Stimulated activated CD4-positive, alpha-beta T cell treated with anti-CD3 and anti-CD28 coated beads, Interleukin-12 subunit alpha, Interleukin-12 subunit beta, amount 100 ng/mL, for 4 hours (primary cell): ENCODE measurements at regions not wholly inside any gene's neighbourhood (a gene's known extent, or its start where the extent isn't known, plus 50 kb on each side); places are given as distances from the start of the nearest gene placed in this dataset.
"Not testable (repeated sequence)": the region's sequence is repeated elsewhere in the genome, so short reads cannot be mapped to it uniquely, and the experiment has no call there.

ENCODE experiments used
- DNase-seq: peaks from one replicate; pipeline ENCODE4 v3.0.0-alpha.2; 2020

GRCh38 chr18:47669815-47670214 is 260.6 kb downstream of the SMAD2 start:
- DNase-seq, result no peak

- no peak for DNase-seq
Observed at GRCh38 chr18:47658498-47658897, 272.0 kb downstream of the SMAD2 start.

DNA sequence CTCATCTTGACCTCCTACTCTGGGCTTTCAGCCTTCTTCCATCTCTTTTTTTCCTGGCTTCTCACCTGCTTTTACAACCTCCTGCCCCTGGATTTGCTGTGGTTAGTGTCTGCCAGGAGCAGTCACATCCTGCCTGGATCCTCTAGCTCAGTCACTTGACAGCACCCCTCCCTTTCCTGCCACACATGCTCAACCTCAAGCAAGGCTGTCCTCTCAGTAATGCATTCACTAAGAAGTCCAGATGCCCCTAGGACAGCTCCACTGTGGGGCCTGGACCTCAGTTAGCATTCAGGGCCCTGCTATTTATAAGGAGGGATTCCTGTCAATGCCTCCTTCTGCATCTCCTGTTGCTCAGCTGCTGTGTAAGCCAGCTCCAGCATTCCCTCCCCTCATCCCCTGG is 275.5 kb downstream of the SMAD2 start:
- DNase-seq, result no peak

DNA sequence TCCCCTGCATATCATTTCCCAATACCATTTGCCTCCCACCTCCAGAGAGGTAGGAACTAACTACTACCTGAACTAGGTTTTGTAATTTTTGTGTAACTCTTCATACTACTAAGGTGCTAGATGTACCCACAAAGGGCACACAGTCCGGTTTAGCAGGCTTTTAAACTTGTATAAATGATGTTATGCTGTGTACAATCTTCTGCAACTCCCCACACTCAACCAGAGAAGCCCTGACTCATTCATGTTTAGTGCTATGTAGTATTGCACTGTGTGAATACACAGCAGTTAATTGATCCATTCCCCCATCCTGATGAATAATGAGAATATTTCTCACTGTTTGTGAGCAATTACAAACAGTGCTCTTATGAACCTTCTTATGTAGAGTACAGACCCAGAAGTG is 285.6 kb downstream of the SMAD2 start:
- DNase-seq, result no peak

DNA sequence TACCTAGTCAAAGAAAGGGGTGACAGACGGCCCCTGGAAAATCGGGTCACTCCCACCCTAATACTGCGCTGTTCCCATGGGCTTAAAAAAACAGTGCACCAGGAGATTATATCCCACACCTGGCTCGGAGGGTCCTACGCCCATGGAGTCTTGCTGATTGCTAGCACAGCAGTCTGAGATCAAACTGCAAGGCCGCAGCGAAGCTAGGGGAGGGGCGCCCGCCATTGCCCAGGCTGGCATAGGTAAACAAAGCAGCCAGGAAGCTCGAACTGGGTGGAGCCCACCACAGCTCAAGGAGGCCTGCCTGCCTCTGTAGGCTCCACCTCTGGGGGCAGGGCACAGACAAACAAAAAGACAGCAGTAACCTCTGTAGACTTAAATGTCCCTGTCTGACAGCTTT is 292.9 kb downstream of the SMAD2 start:
- not testable (repeated sequence) for DNase-seq

GRCh38 chr18:47635416-47635815 is 295.0 kb downstream of the SMAD2 start:
- DNase-seq, result no peak

GRCh38 chr18:47632970-47633635 is 297.4 kb downstream of the SMAD2 start:
- DNase-seq, result no peak

GRCh38 chr18:47628893-47629292 is 301.6 kb downstream of the SMAD2 start:
- no peak for DNase-seq

- DNase-seq, result no peak
Observed at GRCh38 chr18:47628240-47628781, 302.1 kb downstream of the SMAD2 start.

- DNase-seq, result no peak
Observed at GRCh38 chr18:47627030-47627429, 303.4 kb downstream of the SMAD2 start.

- DNase-seq, result no peak
Observed at GRCh38 chr18:47619771-47620448, 310.5 kb downstream of the SMAD2 start.

DNA sequence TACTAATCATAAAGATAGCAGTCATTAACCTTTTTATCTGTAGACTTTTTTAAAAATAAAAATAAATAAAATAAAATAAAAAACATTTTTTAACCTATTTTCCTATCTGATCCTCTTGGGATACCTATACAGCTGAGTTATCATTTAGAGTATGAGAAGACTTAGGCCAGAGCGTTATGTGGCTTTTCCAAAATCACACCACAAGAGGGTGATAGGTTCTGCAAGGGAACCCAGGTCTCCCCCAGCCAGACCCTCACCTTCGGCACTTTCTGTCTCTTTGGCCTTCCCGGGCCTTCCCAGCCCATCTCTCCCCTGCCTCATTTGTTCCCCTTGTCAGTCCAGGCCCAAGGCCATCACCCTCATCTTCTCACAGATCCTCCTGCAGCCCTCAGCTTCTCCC is 311.7 kb downstream of the SMAD2 start:
- DNase-seq, result no peak

- DNase-seq, result no peak
Observed at GRCh38 chr18:47615043-47615442, 315.4 kb downstream of the SMAD2 start.

GRCh38 chr18:47613929-47614328 is 316.5 kb downstream of the SMAD2 start:
- no peak for DNase-seq

GRCh38 chr18:47611649-47612048 is 318.8 kb downstream of the SMAD2 start:
- DNase-seq, result no peak

DNA sequence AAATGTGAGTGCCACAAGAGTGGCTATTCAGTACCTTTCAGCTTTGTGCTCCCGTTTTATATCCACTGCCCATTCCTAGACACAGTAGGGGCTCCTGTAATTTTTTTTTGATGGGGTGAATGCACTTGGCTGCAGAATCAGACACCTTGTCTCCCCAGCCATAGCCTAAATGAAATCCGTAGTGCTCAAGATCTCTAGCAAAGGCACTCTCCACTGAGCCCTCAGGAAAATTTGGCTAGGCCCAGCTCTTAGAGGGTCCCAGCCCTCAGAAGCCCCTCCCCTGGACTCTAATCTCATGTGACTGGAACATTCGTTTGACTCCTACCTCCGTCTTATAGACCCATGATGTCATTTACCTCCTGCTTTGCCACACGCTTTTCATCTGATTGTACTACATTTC is 323.9 kb downstream of the SMAD2 start:
- DNase-seq, result no peak

DNA sequence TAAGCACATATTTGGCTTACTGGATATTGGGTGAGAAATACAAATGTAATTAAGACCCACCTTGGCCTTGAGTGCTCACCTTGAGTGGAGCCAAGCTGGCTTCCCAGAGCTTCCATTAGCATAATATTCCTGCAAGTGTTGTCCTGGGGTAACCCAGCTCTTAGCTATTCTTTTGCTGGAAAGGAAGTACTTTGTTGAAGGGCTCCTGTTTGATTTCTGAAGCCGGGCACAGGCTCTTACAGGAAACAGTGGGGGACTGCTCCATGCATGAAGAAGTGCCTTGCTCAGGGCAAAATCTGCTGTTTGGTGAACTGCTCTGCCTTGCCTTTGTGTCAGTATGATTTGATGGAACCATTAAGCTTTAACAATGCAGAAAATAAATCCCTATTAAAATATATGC is 325.4 kb downstream of the SMAD2 start:
- DNase-seq, result no peak

DNA sequence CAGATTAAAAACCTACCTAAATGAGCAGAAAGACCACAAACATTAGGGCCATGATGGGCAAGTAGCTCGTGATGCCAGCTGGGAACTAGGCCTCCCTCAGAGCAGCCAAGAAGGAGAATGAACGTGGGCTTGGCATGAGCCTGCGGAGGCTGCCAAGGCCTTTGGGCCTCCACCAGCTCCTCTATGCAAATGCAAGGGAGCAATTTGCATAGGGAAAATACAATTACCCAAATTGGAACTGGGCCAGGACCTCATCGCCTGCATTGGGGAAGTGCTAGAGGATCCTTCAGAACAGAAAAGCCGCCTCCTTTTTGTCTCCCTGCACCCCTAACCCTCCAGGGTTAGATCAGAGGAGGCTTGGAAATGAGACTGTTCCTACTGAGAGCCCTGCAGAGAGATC is 326.4 kb downstream of the SMAD2 start:
- DNase-seq, result no peak

GRCh38 chr18:47603158-47603557 is 327.3 kb downstream of the SMAD2 start:
- DNase-seq, result no peak

GRCh38 chr18:47602273-47602897 is 328.1 kb downstream of the SMAD2 start:
- no peak for DNase-seq

DNA sequence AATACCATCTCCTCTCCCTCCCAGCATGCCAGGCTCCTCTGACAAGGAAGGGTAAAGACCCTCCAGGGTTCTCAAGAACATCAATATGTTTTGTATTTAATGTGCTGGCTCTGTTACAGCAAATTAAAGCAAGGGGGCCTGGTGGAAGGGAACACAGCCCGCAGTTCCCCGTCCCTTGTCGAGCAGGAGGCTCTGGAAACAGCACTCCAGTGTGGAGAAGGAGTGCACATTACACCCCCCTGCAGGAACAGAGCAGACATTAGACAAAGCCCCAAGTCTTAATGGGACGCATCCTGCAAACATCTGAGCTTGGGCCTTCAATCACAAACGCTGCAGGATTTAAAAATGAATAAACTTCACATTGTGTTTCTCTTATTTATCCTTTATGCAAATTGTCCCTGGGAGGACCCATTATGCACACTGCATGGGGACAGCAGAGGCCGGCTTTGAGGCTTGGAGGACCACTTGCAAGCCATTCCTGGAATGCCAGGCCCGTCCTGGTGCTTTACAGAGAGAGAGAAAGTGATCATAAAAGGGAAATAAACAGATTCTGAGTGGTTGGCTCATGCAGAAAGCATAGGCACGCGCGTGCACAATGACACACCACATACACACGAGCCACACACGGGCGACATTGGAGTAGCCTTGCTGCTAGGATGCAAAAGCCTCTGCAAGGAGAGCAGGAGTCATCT is 328.7 kb downstream of the SMAD2 start:
- no peak for DNase-seq

DNA sequence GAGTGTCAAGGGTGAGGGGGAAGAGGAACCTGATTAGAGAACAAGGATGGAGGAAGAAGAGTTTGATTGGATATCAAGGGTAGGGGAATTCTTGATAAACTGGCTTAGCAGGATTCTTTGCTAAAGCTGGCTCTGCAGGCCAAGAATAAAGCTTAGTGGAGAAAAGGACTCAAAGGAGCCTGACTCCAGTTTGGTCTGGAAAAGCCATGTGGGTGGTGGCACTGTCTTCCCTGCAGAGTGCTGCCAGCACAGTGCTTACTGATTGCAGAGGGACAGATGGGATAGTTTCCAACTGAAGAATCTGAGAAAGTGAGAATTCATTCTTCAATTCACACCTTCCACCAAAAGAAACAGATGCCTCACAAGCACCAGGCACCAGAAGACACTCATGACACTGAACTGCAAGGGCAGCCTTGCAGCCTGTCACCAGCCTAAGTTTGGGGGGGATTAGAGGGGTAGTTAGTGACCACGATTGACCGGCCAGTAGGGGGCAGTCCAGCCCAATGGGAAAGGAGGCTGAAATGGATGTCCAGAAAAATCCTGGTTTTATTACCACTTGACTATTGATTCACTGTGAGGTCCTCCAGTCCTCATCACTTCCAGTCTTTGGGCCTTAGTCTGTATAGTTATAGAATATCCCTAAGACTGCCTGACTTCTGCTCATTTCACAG is 334.5 kb downstream of the SMAD2 start:
- DNase-seq, result no peak

DNA sequence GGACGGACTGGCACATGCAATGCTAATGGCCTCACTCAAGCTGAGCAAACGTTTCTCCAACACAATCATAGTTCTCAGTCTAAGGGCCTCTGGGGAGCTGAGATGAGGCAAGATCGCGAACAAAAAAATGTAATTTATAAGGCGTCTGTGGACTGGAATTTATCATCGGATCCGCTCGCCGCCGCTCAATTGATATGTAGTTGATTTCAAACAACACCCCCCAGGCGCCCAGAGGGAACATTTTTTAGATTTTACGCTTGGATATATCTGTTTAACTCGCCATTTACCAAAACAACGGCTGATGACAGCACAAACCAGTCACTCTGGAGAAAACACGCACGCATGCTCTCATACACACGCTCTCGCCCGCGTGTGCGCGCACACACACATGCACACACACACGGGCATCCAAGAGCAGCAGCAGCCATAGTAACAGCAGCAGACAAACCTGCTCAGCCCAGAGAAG is 335.8 kb downstream of the SMAD2 start:
- DNase-seq, result no peak
